Gastrocnemius medialis (tissue), 4 donors: ENCODE measurements at regions not wholly inside any gene's neighbourhood (a gene's known extent, or its start where the extent isn't known, plus 50 kb on each side); places are given as distances from the start of the nearest gene placed in this dataset.

Experiments used
- ATAC-seq, 2 donors: fragments of 150-250 bp; one replicate each; pipeline ENCODE4 v1.9.1; 2016
- DNase-seq, 2 donors: peaks; one replicate each; pipeline ENCODE4 v3.0.0-alpha.2; 2019
- H3K27ac ChIP-seq, 4 donors: fragments of 200-600 bp; sonication (generic); 1 replicate in 1 of 4; 2 replicates in 3 of 4; pipeline ENCODE4 v1.5.1; 2016 to 2018; ENCODE audit warnings: mild to moderate bottlenecking in 2 of 4, moderate library complexity in 1 of 4
- H3K27me3 ChIP-seq, 3 donors: fragments of 200-600 bp; sonication (generic) in 2 of 3; 1 replicate in 1 of 3; 2 replicates in 2 of 3; pipeline versions ENCODE4 v1.5.1 to v1.6.0; 2016 to 2019; ENCODE audit warnings: mild to moderate bottlenecking in 1 of 3, moderate library complexity in 1 of 3
- H3K36me3 ChIP-seq, 2 donors: fragments of 200-600 bp; sonication (generic) in 1 of 2; one replicate each; pipeline ENCODE4 v1.5.1; 2017 to 2018
- H3K4me1 ChIP-seq, 2 donors: fragments of 200-600 bp; sonication (generic) in 1 of 2; one replicate each; pipeline ENCODE4 v1.5.1; 2016 to 2017; ENCODE audit warnings: mild to moderate bottlenecking in 2 of 2
- H3K4me3 ChIP-seq, 4 donors: fragments of 200-600 bp; sonication (generic) in 3 of 4; 1 replicate in 1 of 4; 2 replicates in 3 of 4; pipeline ENCODE4 v1.5.1; 2016 to 2019; ENCODE audit warnings: mild to moderate bottlenecking in 2 of 4
- H3K9me3 ChIP-seq, 3 donors: fragments of 200-600 bp; sonication (generic) in 2 of 3; 1 replicate in 1 of 3; 2 replicates in 2 of 3; pipeline ENCODE4 v1.5.1; 2016 to 2019
- CTCF ChIP-seq, 5 experiments: fragments of 450-650 bp in 3 of 5; fragments of 200-600 bp in 2 of 5; sonication (generic) in 2 of 5; IDR thresholded peaks in 4 of 5; conservative IDR thresholded peaks in 1 of 5; 1 replicate in 4 of 5; 2 replicates in 1 of 5; pipeline ENCODE4 v1.5.1; 2016 to 2019; ENCODE audit warnings: antibody characterized with exemption in 5 of 5, mild to moderate bottlenecking in 3 of 5, moderate library complexity in 3 of 5
- POLR2A ChIP-seq, 2 donors: fragments of 450-650 bp; IDR thresholded peaks; one replicate each; pipeline ENCODE4 v1.6.1; 2017; ENCODE audit warnings: antibody characterized with exemption in 2 of 2, mild to moderate bottlenecking in 2 of 2, moderate library complexity in 2 of 2
- in situ Hi-C, 4 donors: fragments of 200-750 bp; cut with MboI; loops; one replicate each; pipeline versions ENCODE4 v1.15.0 to v1.8.0; 2017; ENCODE audit warnings: low sequenced_read_pairs in 4 of 4
- intact Hi-C: fragments of 100-400 bp; cut with DNase I; formaldehyde crosslinking; loops from one replicate; pipeline ENCODE4 v1.15.1; 2023; ENCODE audit warnings: low total_unique reads

GRCh38 chr17:56672195-56672594 is 78.7 kb downstream of the NOG start:
- intact Hi-C loops: no loop called here

GRCh38 chr17:56674401-56674925 is 81.0 kb downstream of the NOG start:
- peaks cover 4 to 10% of the 10 kb centered on the region in 2 donors for H3K4me1 ChIP-seq
- intact Hi-C loops (no loop called here), in situ Hi-C loops (no loop called here)
- H3K27ac ChIP-seq: no peak overlapping the region
- TF ChIP-seq POLR2A (IDR thresholded peaks at IDR 0.05) (no peak), CTCF (IDR thresholded peaks at IDR 0.05 in 4 of 5, conservative IDR thresholded peaks at IDR 0.05 in 1 of 5) (no peak)
- ATAC-seq: no peak
- H3K9me3 ChIP-seq: no peaks in the 10 kb centered on the region
- H3K27me3 ChIP-seq: peaks cover 0 to 4% (median 0%) of the 10 kb centered on the region in 3 donors
- H3K4me3 ChIP-seq: no peak overlapping the region
- DNase-seq: no peak
- no peaks in the 10 kb centered on the region for H3K36me3 ChIP-seq

More at GRCh38 chr17:56672195-56672594, 78.7 kb downstream of the NOG start:
- H3K27me3 ChIP-seq: no peaks in the 10 kb centered on the region
- in situ Hi-C loops: no loop called here
- no peak for DNase-seq
- no peaks in the 10 kb centered on the region for H3K36me3 ChIP-seq
- TF ChIP-seq CTCF (IDR thresholded peaks at IDR 0.05 in 4 of 5, conservative IDR thresholded peaks at IDR 0.05 in 1 of 5) (no peak), POLR2A (IDR thresholded peaks at IDR 0.05) (no peak)
- no peaks in the 10 kb centered on the region for H3K4me1 ChIP-seq
- no peak overlapping the region for H3K27ac ChIP-seq
- no peaks in the 10 kb centered on the region for H3K9me3 ChIP-seq
- H3K4me3 ChIP-seq: no peak overlapping the region
- ATAC-seq: no peak

GRCh38 chr17:56675876-56676660 is 82.6 kb downstream of the NOG start:
- Histone ChIP-seq H3K27me3 (peaks cover 0 to 4% (median 0%) of the 10 kb centered on the region in 3 donors), H3K4me1 (peaks cover 4 to 10% of the 10 kb centered on the region in 2 donors), H3K36me3 (no peaks in the 10 kb centered on the region), H3K9me3 (no peaks in the 10 kb centered on the region), H3K4me3 (no peak overlapping the region), H3K27ac (no peak overlapping the region)
- DNase-seq (no peak), ATAC-seq (no peak)
- intact Hi-C loops (loop anchor here (5.0 kb wide), 2 partner anchors 41 to 174 kb away; no protein-coding TSS in a partner anchor), in situ Hi-C loops (no loop called here)
- TF ChIP-seq CTCF (IDR thresholded peaks at IDR 0.05 in 4 of 5, conservative IDR thresholded peaks at IDR 0.05 in 1 of 5) (no peak), POLR2A (IDR thresholded peaks at IDR 0.05) (no peak)

- H3K27me3 ChIP-seq: peaks cover 0 to 4% (median 0%) of the 10 kb centered on the region in 3 donors
- no peak overlapping the region for H3K27ac ChIP-seq
- no peaks in the 10 kb centered on the region for H3K36me3 ChIP-seq
- H3K4me3 ChIP-seq: no peak overlapping the region
- H3K4me1 ChIP-seq: peaks cover 4 to 10% of the 10 kb centered on the region in 2 donors
- peak; percentile 72 to 86 for ATAC-seq
- no peaks in the 10 kb centered on the region for H3K9me3 ChIP-seq
- in situ Hi-C loops (no loop called here), intact Hi-C loops (loop anchor here (5.0 kb wide), 2 partner anchors 40 to 175 kb away; no protein-coding TSS in a partner anchor)
- no peak for DNase-seq
- TF ChIP-seq POLR2A (IDR thresholded peaks at IDR 0.05): no peak
- TF ChIP-seq CTCF (IDR thresholded peaks at IDR 0.05 in 4 of 5, conservative IDR thresholded peaks at IDR 0.05 in 1 of 5): peak in 3 of 5 experiments; percentile 10 to 43 (median 36)
Measured at GRCh38 chr17:56676810-56677209, 83.3 kb downstream of the NOG start.
